HG03342 (cell line): ENCODE measurements at regions not wholly inside any gene's neighbourhood (a gene's known extent, or its start where the extent isn't known, plus 50 kb on each side); places are given as distances from the start of the nearest gene placed in this dataset.
"Not testable (repeated sequence)": the region's sequence is repeated elsewhere in the genome, so short reads cannot be mapped to it uniquely, and the experiment has no call there.

Experiments used
- ATAC-seq: cut with Tn5 transposase; IDR thresholded peaks from one replicate; pipeline ENCODE4 v1.9.1; 2021; ENCODE audit warnings: mild to moderate bottlenecking, moderate library complexity; ENCODE audit not compliant: unreplicated experiment

DNA sequence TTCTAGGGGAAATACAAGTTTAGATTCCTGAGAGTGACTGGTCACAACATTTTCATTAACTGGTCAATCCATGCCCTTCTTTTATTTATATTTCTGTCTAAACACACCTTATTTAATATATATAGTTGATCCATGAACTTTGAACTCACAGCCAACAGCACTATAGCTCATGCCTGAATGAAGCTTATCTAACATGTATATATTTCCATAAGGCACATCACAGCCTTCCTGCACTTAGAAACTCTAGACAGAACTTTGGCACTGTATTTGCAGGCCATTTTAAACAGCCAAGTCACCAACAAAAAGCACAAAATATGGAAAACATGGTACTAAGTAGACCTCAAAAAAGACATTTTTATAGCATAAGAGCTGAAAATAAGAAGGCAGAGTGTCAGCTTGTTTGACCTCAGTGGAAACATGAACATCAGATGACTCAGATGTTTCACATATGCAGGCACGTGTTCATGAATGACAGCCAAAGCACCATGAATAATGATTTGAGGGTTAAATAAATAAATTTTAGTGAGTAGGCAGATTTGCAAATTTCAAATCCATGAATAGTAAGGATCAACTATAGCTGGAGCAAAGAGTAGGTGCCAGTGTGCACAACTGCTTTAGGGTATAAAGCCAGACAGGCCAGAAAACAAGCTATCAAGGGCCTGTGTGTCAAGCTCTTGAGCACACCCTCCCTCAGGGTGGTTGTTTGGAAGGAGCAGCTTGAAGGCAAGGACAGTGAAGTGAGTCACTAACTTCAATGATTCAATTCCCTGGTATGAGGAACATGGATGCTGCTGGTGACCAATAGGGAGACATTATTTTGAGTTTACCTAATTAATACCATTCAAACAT lies 88.9 kb upstream of the NT5E start:
- no peak for ATAC-seq

DNA sequence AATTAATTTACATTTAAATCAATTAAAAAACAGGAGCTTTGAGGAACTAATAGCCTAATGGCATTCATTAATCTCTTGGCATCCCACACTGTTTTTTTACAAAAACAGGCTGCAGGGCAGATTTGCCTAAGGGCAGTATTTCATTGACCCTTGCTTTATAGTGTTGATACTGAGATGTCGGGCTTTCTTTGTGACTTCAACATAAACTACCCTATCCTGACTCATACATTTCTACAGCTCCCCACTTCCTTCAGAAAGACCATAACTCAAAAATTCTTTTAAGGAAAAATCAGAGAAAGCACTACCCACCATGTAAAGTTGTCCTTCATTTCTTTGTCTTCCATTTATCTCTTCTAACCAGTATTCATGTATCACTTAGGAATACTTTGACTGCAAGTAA lies 92.2 kb upstream of the NT5E start:
- no peak for ATAC-seq

DNA sequence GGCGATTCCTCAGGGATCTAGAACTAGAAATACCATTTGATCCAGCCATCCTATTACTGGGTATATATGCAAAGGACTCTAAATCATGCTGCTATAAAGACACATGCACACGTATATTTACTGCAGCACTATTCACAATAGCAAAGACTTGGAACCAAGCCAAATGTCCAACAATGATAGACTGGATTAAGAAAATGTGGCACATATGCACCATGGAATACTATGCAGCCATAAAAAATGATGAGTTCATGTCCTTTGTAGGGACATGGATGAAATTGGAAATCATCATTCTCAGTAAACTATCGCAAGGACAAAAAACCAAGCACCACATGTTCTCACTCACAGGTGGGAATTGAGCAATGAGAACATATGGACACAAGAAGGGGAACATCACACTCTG lies 93.1 kb upstream of the NT5E start:
- not testable (repeated sequence) for ATAC-seq

DNA sequence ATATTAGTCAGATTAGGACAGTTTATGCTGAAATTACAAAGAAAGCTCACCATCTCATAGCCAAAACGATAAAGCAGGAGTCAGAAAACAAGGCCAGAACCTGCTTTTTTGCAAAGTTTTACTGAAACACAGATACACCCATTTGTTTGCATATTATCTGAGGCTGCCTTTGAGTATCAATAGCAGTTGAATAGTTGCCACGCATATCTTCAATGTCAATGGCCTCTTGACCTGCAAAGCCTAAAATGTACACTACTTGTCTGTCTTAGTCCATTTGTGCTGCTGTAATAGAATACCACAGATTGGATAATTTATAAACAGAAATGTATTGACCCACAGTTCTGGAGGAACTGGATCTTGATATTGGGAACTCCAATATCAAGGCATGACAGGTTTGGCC lies 94.1 kb upstream of the NT5E start:
- ATAC-seq: no peak

DNA sequence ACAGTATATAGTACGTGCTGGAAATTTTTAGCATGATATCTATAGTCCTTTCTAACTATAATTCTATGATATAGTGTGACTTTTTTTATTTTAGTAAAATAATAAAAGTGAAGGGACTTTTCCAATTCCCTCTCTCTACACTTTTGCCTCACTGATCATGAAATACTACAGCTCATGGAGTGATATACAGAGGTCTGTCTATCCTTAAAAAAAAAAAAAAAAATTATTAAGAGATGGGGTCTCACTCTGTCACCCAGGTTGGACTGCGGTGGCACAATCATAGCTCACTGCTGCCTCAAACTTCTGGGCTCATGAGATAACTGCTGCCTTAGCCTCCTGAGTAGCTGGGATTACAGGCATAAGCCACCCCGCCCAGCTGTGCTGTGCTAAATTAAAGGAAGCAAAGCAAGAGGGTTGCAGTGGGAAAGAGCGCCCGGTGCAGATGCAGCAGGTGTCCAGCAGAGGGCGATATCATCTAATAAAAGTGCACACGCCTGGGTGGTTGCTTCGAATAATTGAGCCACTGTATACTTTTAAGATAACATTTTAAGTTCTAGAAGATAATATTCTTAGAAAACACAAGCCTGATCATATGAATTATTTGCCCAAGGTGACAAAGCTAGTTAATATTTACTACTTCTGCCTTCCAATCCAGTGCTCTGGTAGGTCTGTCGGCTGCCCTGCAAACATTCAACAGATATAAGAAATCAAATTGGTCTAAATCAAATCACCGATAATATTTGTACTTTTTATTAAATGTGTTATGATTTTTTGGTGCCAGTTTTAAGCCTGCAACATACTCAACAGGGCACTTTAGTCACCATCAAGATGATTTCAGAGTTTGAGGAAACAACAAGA lies 94.9 kb upstream of the NT5E start:
- ATAC-seq: peak; percentile 82

DNA sequence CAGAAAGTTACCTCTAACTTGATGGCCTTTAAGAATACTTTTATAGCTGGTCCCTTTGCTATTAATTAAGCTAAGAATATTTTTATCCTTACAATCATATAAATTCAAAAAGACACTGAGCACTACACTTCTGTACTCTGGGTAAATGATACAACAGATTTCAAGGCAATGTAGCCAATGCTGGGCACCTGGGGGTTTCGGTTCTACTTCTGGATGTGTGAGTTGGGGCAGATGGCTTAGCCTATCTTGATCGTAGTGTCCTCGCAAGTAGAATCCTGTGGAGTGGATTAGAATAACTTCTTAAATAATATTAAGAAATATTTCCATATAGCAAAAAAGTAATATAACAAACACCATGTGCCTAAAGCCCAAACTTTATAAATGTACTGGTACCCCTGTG lies 96.9 kb upstream of the NT5E start:
- ATAC-seq: no peak

DNA sequence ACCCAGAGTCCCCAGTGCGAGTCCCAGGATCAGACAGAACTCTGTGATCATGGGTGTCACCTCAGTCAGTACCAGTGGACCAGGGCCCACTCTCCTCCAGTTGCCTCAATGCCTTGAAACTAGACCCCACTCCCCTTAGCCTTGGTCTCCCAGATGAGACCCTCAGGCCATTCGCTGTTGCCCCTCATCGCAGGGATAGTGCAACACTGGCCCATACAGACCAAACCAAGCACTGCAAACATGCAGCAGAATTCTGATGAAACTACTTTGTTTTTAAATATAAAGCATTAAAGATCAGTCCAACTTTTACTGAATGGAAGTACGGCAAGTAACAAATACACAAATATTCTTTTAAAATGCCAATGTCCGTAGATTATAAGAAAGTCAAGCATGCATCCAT lies 101.2 kb upstream of the NT5E start:
- no peak for ATAC-seq

DNA sequence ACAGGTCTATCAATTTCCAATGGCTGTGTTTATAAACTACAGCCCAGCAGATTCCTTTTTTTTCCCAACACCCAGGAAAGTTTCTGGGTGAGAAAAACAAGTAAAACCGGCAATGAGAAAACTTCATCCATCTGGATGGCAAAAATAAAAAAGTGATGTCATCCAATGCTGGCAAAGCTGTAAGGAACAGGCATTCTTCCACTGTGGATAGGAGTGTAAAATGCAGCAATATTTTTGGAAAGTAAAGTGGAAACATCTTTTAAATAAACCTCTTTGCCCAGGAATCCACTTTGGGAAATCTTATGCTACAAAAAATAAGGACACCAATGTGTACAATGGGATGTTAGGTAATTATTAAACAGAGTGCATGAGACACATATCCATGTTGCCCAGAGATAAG lies 102.1 kb upstream of the NT5E start:
- ATAC-seq: no peak

DNA sequence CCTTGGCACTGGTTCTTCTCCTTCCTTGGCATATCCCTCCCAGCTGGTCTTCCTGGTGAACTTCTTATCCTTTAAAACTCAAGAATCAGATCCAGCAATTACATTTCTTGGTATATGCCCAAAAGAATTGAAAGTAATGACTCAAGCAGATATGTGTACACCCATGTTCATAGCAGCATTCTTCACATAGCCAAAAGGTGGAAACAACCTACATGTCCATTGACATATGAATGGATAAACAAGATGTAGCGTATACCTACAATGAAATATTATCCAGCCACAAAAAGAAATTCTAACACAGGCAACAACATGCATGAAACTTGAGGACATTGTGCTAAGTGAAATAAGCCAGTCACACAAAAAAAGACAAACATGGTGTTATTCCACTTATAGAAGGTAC lies 103.7 kb upstream of the NT5E start:
- no peak for ATAC-seq

DNA sequence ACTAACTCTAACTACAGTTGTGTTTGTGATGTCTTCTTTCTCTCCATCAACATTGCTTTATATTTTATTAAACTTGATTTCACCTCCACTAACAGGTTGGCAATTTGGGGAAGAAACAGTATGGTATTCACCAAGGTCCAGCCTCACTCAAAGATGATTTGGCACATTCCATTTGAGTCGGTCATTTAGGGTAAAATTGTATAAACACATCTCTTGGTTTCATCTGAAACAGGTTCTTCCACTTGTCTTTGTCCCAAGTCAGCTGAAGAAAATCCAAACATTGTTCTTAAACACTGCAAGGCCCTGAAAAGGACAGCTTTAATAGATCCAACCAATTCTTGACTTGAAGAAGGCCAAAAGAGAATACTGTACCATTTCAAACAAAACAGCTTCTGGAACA lies 104.9 kb upstream of the NT5E start:
- ATAC-seq: no peak

DNA sequence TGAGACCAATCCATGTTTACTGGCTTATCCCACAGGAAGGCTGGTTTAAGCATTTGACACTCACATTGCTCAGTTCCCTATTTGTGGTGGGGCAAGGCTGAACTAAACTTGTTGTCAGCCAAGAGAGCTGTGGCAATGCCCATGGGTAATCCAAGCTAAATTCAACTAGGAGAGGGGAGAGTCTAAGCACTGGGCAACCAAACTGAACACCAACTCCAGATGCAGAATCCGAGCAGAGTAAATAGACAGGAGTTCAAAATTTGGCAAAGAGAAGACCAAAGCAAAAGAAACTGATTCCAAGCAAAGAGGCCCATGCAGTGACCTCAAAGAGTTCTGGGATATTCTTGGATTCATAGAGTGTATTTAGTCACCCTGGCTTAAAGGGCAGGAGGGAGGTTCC lies 106.5 kb upstream of the NT5E start:
- ATAC-seq: no peak

DNA sequence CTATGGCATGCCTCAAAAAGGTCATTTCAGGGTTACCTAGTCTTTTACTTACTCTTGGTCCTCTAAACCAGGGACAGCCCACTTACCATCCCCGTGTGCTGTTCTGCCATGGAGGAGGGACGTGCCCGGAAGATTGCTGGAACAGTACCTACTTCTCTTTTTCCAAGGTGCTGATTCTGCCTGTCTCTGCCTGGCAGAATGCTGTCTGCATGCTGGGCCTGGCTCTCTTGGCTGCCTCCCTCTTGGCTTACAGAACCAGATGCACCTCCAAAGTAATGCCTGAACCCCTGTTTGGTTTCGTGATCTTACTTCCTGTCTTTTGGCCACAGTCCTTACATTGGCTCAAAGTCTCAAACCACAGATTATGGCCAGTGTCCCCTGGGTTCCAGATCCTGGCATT lies 120.7 kb upstream of the NT5E start:
- ATAC-seq: no peak

DNA sequence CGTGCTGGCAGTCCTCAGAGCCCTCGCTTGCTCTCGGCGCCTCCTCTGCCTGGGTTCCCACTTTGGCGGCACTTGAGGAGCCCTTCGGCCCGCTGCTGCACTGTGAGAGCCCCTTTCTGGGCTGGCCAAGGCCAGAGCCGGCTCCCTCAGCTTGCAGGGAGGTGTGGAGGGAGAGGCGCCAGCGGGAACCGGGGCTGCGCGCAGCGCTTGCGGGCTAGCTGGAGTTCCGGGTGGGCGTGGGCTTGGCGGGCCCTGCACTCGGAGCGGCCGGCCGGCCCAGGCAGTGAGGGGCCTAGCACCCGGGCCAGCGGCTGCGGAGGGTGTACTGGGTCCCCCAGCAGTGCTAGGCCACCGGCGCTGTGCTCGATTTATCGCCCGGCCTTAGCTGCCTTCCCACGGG lies 124.1 kb upstream of the NT5E start:
- not testable (repeated sequence) for ATAC-seq

DNA sequence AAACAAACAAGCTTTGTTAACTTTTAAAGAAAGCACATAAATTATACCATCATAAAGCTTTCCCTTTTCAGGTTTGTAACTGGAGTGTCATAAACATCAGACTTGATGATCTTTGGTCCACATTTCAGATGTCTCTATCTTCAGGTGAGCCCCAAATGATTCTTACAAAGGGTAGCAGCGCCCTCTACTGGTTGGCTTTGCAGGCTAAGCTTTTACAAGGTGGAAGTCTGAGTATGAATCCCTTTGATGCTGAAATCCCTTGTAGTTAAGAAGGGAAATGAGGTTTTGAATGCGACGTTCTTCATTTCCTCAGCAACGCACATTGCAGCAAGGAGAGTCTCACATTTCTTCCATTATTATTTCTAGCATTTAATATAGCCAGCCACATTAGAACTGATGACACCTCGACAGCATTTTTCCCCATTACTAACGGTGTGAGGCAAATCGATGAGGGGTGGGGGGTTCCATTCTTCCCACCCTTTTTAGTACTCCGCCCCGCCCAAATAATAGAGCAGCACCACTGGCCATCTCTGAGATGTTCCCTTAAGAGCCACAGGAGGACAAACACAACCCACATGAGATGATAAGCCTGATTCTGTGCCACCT lies 126.3 kb upstream of the NT5E start:
- peak; percentile 91 for ATAC-seq

DNA sequence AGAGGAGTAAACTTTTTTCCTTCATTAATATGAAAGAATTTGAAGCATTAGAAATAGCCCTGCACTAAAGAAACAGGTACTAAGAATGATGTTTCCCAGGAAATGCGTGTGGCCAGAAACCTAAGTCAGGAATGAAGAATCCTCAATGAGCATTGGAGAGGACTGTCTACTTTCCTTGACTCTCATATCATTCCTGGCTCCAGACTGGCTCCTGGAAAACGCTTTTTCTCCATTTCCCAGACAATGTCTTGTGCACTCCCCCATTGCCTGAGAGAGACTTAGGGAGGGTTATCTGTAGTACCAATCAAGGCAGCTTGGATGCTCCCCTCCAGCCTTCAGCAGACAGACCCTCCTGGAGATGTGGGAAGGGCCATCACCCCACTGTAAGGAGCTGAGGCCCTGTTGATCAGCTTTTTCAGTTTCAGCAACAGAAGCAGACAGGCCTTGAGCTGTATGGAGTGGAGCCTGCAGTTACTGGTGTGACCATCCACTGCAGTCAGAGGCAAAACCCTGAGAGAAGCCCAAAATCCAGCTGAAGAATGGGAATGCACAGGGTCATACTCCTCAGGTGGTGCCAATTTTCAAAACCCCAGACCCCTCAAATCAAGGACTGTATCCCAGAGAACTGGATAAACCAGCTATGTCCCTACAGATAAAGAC lies 127.3 kb upstream of the NT5E start:
- ATAC-seq: no peak

DNA sequence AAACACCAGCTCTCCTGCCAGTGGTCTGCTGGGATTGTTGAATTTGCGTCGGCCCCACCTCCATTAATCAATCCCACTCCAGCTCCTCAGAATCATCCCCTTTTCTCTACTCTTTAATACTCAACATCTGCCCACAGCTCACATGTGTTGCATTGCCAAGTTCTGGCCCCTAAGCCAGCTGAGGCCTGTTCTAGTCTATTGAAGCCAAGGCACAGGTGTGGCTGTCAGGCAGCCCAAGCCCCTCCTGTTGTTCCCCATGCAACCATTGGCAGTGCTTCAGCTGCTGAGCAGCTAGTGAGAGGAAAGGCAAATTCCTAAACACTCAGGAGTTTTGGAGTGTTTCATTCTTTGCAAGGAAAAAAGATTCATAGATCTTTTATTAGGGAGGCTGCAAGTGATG lies 128.0 kb upstream of the NT5E start:
- ATAC-seq: no peak

DNA sequence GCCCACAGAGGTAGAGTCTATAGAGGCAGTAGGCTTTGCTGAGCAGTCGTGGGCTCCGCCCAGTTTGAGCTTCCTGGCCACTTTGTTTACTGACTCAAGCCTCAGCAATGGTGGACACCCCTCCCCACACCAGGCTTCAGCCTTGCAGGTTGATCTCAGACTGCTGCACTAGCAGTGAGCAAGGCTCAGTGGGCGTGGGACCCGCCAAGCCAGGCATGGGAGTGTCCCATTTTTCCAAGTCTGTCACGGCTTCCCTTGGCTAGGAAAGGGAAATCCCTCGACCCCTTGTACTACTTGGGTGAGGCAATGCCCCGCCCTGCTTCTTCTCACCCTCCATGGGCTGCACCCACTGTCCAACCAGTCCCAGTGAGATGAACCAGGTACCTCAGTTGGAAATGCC lies 135.3 kb upstream of the NT5E start:
- ATAC-seq: no peak

DNA sequence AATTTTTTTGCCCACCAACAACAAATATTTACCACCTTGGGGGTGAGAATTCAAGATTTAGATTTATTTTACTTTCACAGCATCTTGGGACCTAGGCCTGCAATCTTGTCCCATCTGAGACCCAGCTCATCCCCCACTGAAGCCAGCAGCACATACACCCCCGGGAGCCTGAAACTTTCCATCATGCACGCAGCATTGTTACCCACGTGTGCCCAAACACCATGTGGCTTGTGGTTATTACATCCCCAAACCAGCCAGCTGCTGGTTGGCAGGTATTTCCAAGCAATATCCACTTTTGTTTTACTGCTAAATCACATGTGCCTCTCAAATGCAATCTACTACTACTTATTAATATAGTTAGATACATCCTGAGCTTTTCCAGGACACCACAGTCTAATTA lies 149.3 kb upstream of the NT5E start:
- no peak for ATAC-seq

DNA sequence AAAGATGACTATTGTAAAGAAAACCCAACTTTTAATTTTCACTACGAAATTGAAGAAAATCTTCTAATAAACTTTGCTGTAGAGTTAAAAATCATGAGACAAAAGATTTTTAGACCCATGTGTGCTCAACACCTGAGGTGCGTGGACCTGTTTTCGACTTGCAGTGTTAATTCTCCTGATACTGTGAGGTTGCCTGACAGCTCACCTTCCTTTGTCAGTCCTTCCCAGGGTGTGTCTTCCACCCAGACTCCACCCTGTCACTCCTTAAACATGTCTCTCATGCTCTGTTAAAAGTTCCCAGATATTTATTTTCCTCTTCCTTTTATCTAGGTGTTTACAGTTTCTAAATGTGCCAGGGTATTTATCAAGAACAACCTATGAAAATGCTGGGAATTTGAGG lies 151.3 kb upstream of the NT5E start:
- ATAC-seq: no peak

DNA sequence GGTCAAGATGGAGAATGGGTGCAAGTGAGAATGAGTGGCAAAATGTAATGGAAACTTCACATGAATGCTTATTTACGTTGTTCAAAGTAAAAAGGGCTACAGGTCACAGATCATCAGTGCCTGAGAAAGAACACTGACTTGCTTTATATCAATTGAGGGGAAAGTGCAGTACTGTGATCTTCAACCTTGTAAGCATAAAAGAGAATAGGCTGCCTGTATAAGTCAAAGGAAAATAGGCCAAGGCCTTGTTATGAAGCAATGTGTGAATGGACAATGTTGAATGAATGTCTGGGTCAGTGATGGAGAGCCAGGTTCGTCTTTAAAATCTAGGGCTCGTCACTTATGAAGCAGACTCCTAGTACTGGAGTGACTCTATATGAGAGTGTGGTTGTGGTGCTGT lies 158.6 kb upstream of the NT5E start:
- ATAC-seq: no peak

DNA sequence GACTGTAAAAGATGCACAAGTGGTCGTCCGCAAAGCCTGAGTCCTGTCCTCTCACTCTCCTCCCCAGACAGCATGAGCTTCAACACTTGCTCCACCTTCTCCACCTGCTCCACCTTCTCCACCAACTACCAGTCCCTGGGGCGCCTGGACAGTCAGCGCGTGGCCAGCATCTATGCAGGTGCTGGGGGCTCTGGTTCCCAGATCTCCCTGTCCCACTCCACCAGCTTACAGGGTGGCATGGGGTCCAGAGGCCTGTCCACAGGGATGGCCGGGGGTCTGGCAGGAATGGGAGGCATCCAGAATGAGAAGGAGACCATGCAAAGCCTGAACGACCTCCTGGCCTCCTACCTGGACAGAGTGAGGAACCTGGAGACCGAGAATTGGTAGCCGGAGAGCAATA lies 162.2 kb upstream of the NT5E start:
- ATAC-seq: no peak
